ENCODE measurements at regions not wholly inside any gene's neighbourhood (a gene's known extent, or its start where the extent isn't known, plus 50 kb on each side); places are given as distances from the start of the nearest gene placed in this dataset.

GRCh38 chr14:89022274-89022673, 197.8 kb downstream of the TTC8 start:
- TF ChIP-seq, protein P1, sequence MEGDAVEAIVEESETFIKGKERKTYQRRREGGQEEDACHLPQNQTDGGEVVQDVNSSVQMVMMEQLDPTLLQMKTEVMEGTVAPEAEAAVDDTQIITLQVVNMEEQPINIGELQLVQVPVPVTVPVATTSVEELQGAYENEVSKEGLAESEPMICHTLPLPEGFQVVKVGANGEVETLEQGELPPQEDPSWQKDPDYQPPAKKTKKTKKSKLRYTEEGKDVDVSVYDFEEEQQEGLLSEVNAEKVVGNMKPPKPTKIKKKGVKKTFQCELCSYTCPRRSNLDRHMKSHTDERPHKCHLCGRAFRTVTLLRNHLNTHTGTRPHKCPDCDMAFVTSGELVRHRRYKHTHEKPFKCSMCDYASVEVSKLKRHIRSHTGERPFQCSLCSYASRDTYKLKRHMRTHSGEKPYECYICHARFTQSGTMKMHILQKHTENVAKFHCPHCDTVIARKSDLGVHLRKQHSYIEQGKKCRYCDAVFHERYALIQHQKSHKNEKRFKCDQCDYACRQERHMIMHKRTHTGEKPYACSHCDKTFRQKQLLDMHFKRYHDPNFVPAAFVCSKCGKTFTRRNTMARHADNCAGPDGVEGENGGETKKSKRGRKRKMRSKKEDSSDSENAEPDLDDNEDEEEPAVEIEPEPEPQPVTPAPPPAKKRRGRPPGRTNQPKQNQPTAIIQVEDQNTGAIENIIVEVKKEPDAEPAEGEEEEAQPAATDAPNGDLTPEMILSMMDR (conservative IDR thresholded peaks at IDR 0.05): no peak
- peaks cover 22% of the 10 kb centered on the region for H3K27me3 Mint-ChIP-seq
- H3K4me1 Mint-ChIP-seq (ENCODE audit: unreplicated experiment): no peaks in the 10 kb centered on the region
- H3K4me3 Mint-ChIP-seq: no peak overlapping the region
- no peaks in the 10 kb centered on the region for H3K36me3 Mint-ChIP-seq
- no peak for DNase-seq (ENCODE audit: extremely low spot score, unreplicated experiment)
- H3K27ac Mint-ChIP-seq: no peak overlapping the region
- peaks cover 7% of the 10 kb centered on the region for H3K9me3 Mint-ChIP-seq

GRCh38 chr14:89024691-89025090, 200.2 kb downstream of the TTC8 start:
- Mint-ChIP-seq H3K27me3 (peaks cover 44% of the 10 kb centered on the region), H3K36me3 (no peaks in the 10 kb centered on the region), H3K9me3 (peaks cover 7% of the 10 kb centered on the region), H3K4me1 (ENCODE audit: unreplicated experiment) (no peaks in the 10 kb centered on the region), H3K4me3 (no peak overlapping the region), H3K27ac (no peak overlapping the region)
- TF ChIP-seq, protein P1 (conservative IDR thresholded peaks at IDR 0.05): no peak
- no peak for DNase-seq (ENCODE audit: extremely low spot score, unreplicated experiment)

GRCh38 chr14:89025561-89026236, 201.2 kb downstream of the TTC8 start:
- DNase-seq (ENCODE audit: extremely low spot score, unreplicated experiment): no peak
- Mint-ChIP-seq H3K27me3 (peaks cover 54% of the 10 kb centered on the region), H3K9me3 (peaks cover 4% of the 10 kb centered on the region), H3K4me3 (peak overlapping the region; percentile 36), H3K36me3 (no peaks in the 10 kb centered on the region), H3K4me1 (ENCODE audit: unreplicated experiment) (no peaks in the 10 kb centered on the region), H3K27ac (no peak overlapping the region)
- TF ChIP-seq, protein P1 (conservative IDR thresholded peaks at IDR 0.05): no peak

DNA sequence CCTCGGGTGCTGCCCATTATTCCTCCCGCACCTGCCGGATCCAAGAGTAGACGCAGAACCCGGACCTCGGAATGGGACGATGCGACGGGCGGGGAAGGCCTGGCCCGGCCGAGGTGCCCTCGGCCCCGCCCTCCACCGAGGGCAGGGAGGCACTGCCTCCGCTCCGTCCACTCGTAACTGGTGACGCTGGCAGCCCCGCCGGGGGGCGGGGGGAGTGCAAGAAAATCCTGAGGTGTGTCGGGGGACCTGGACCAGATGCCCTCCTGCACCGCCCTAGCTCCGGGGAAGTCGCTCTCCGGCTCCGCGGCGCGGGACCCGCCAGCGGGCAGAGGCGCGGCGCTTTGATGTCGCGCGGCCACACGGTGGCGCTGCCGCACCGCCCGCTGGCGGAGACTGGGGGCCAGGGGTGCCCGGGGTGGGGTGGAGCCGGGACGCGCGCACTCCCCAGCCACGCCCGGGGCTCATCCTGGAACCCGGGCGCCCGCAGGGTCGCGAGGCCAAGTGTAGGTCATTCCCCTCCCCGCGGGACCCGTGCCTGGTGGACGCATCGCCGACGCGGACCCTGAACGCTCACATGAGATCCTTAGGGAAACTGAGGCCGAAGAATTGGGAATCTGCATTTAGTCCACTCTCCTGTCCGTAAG, 202.8 kb downstream of the TTC8 start:
- Mint-ChIP-seq H3K9me3 (no peaks in the 10 kb centered on the region), H3K27me3 (peaks cover 59% of the 10 kb centered on the region), H3K36me3 (no peaks in the 10 kb centered on the region), H3K27ac (peak overlapping the region; percentile 63), H3K4me1 (ENCODE audit: unreplicated experiment) (no peaks in the 10 kb centered on the region), H3K4me3 (peak overlapping the region; percentile 83)
- TF ChIP-seq, protein P1 (conservative IDR thresholded peaks at IDR 0.05): peak; percentile 98
- no peak for DNase-seq (ENCODE audit: extremely low spot score, unreplicated experiment)

DNA sequence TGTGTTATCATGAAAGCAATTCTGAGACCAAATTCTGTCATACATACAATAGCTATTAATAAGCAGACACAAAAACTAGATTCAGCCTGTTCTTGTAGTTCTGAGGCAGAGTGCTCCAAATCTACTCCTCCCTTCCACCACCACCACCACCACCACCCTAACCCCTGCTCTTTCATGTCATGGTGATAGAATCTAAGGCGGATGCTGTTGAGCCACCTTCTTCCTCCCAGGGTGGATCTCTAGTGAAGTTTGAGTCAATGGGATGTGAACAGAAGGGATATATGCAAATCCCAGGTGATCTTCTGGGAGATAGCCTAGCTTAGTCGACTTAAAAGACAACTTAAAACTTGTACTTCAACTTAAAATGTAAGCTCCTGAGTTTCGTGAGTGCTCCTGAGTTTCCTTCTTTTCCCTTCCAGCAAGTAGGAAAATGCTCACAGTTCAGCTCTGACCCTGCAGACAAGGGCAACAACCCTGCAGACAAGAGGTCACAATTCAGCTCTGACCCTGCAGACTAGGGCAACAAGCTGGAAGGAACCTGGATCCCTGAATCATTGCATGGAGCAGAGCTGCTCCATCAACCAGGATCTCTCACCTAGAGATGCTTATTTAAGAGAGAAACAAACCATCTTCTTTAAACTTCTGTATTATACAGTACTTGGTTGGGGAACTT, 204.1 kb downstream of the TTC8 start:
- Mint-ChIP-seq H3K4me3 (peak overlapping the region; percentile 83), H3K36me3 (no peaks in the 10 kb centered on the region), H3K27me3 (peaks cover 54% of the 10 kb centered on the region), H3K4me1 (ENCODE audit: unreplicated experiment) (no peaks in the 10 kb centered on the region), H3K9me3 (no peaks in the 10 kb centered on the region), H3K27ac (no peak overlapping the region)
- TF ChIP-seq, protein P1 (conservative IDR thresholded peaks at IDR 0.05): no peak
- no peak for DNase-seq (ENCODE audit: extremely low spot score, unreplicated experiment)

Measured in type B pancreatic cell (in vitro differentiated cells).